ENCODE measurements at regions not wholly inside any gene's neighbourhood (a gene's known extent, or its start where the extent isn't known, plus 50 kb on each side); places are given as distances from the start of the nearest gene placed in this dataset.

DNA sequence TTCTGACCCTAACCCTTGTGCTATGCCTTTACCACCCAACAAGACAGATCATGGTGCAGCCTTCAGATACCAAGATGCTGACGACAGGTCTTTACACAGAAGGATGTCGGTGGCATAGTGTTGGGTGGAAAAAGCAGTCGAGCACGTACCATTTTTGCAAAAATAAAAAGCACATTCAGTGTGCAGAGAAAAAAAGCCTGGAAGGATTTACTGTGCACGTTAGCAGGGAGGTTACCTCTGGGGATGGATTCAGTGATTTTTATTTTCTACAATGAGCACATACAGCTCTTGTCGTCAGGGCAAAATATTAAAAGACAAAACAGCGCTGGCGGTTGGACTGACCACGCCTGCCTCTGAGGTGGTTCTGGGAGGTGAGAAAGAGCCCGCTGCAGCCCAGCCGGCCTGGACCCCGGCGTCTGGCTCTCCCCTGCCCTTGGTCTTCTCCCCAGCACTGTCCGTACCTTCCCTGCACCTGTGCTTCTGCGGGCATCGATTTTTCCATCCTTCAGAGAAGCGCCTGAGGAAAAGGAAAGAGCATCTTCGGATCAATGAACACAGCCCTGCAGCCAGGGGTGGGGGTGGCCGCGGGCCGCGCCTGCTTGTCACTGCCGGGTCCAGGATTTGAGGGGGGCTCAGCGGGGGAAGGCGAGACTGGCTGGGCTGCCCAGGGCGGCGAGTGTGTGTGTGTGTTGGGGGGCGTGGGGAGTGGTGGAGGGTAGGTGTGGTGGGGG lies 200.0 kb upstream of the IER5L start:
- Histone ChIP-seq H3K79me2 (ENCODE audit: control insufficient read depth, insufficient read depth, low read length) (no peaks in the 10 kb centered on the region), H3K4me1 (ENCODE audit: control insufficient read depth, extremely low read depth, insufficient read depth, low read length) (no peaks in the 10 kb centered on the region), H3K27me3 (ENCODE audit: control insufficient read depth in 2 of 2, insufficient read depth in 2 of 2, low read length in 2 of 2) (no peaks in the 10 kb centered on the region), H3K4me3 (replicated peaks in 1 of 3; ENCODE audit: insufficient read depth in 1 of 3, low read depth in 1 of 3, low read length in 3 of 3) (no peak overlapping the region), H3K4me2 (ENCODE audit: insufficient read depth, low read length) (no peak overlapping the region), H3K27ac (ENCODE audit: insufficient read depth, low read depth, low read length) (no peak overlapping the region), H3K9me3 (replicated peaks; ENCODE audit: control insufficient read depth, insufficient read depth, low read length) (no peaks in the 10 kb centered on the region), H4K20me1 (replicated peaks; ENCODE audit: control insufficient read depth, extremely low read depth, insufficient read depth, low read length) (no peaks in the 10 kb centered on the region), H3K9me1 (replicated peaks; ENCODE audit: control insufficient read depth, extremely low read depth, insufficient read depth, low read length) (no peaks in the 10 kb centered on the region), H3K36me3 (ENCODE audit: control insufficient read depth in 2 of 2, extremely low read depth in 1 of 2, insufficient read depth in 2 of 2, low read length in 2 of 2) (no peaks in the 10 kb centered on the region), H3K9ac (replicated peaks; ENCODE audit: extremely low read depth, insufficient read depth, low read length) (no peak overlapping the region), H2AFZ (ENCODE audit: low read depth, low read length) (no peak overlapping the region)
- FAIRE-seq (no peak), DNase-seq (ENCODE audit: low read depth, low spot score) (no peak)
- BruUV-seq (replicated peaks) = no TSS peak
- POLR2A ChIA-PET = no interaction called here
- TF ChIP-seq GATA2 (IDR thresholded peaks at IDR 0.05; ENCODE audit: insufficient read depth, insufficient read length, low read depth, low read length) = no peak
- no peak for TF ChIP-seq EZH2 (IDR thresholded peaks at IDR 0.05; ENCODE audit: borderline replicate concordance, low read depth, low read length, severe bottlenecking)
- TF ChIP-seq, protein P1, sequence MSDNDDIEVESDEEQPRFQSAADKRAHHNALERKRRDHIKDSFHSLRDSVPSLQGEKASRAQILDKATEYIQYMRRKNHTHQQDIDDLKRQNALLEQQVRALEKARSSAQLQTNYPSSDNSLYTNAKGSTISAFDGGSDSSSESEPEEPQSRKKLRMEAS (IDR thresholded peaks at IDR 0.05; ENCODE audit: insufficient read depth, insufficient read length) = no peak
- TF ChIP-seq POLR2A (IDR thresholded peaks at IDR 0.05; ENCODE audit: low read depth, low read length) = no peak
- TF ChIP-seq, protein P2, sequence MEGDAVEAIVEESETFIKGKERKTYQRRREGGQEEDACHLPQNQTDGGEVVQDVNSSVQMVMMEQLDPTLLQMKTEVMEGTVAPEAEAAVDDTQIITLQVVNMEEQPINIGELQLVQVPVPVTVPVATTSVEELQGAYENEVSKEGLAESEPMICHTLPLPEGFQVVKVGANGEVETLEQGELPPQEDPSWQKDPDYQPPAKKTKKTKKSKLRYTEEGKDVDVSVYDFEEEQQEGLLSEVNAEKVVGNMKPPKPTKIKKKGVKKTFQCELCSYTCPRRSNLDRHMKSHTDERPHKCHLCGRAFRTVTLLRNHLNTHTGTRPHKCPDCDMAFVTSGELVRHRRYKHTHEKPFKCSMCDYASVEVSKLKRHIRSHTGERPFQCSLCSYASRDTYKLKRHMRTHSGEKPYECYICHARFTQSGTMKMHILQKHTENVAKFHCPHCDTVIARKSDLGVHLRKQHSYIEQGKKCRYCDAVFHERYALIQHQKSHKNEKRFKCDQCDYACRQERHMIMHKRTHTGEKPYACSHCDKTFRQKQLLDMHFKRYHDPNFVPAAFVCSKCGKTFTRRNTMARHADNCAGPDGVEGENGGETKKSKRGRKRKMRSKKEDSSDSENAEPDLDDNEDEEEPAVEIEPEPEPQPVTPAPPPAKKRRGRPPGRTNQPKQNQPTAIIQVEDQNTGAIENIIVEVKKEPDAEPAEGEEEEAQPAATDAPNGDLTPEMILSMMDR (IDR thresholded peaks at IDR 0.05; ENCODE audit: extremely low read depth in 1 of 2, insufficient read depth in 1 of 2, low read depth in 1 of 2, low read length in 2 of 2) = no peak
- no peak for TF ChIP-seq MYC (IDR thresholded peaks at IDR 0.05; ENCODE audit: low read depth, low read length)
- TF ChIP-seq JUN (IDR thresholded peaks at IDR 0.05; ENCODE audit: borderline replicate concordance, insufficient read depth, insufficient read length, low read depth) = no peak
- TF ChIP-seq POLR2AphosphoS5 (IDR thresholded peaks at IDR 0.05; ENCODE audit: insufficient read depth, low read depth, low read length) = no peak
- CTCF ChIA-PET = no interaction called here
- intact Hi-C loops (cut with micrococcal nuclease) (no loop called here), dilution Hi-C loops (cut with MboI; ENCODE audit: extremely low pct_ligation_motif_present, low sequenced_read_pairs) (no loop called here)

Measured in endothelial cell of umbilical vein (primary cell).